Vagina (tissue), 2 donors: ENCODE measurements at regions not wholly inside any gene's neighbourhood (a gene's known extent, or its start where the extent isn't known, plus 50 kb on each side); places are given as distances from the start of the nearest gene placed in this dataset.
"Not testable (repeated sequence)": the region's sequence is repeated elsewhere in the genome, so short reads cannot be mapped to it uniquely, and the experiment has no call there.

Experiments
- DNase-seq, 2 donors: peaks; one replicate each; pipeline ENCODE4 v3.0.0-alpha.2; 2017; ENCODE audit errors: extremely low spot score in 2 of 2
- H3K27ac ChIP-seq: fragments of 200-600 bp; sonication (generic); one replicate; pipeline ENCODE4 v1.5.1; 2019
- H3K27me3 ChIP-seq: fragments of 200-600 bp; sonication (generic); one replicate; pipeline ENCODE4 v1.5.1; 2019
- H3K36me3 ChIP-seq, 2 donors: fragments of 200-600 bp; sonication (generic); one replicate each; pipeline ENCODE4 v1.5.1; 2017 to 2019
- H3K4me1 ChIP-seq: fragments of 200-600 bp; sonication (generic); one replicate; pipeline ENCODE4 v1.5.1; 2019
- H3K4me3 ChIP-seq, 2 donors: fragments of 200-600 bp; sonication (generic); 1 replicate in 1 of 2; 2 replicates in 1 of 2; pipeline ENCODE4 v1.5.1; 2016 to 2019
- H3K9me3 ChIP-seq: fragments of 200-600 bp; sonication (generic); one replicate; pipeline ENCODE4 v1.5.1; 2019
- POLR2A ChIP-seq, 2 donors: fragments of 450-650 bp; IDR thresholded peaks; one replicate each; pipeline ENCODE4 v1.6.1; 2017; ENCODE audit warnings: antibody characterized with exemption in 2 of 2, mild to moderate bottlenecking in 2 of 2, moderate library complexity in 2 of 2
- POLR2AphosphoS5 ChIP-seq, 2 donors: sonication (generic); formaldehyde crosslinking; IDR thresholded peaks; one replicate each; pipeline ENCODE4 v1.9.0; 2017; ENCODE audit warnings: antibody characterized with exemption in 2 of 2, mild to moderate bottlenecking in 2 of 2, low read depth in 1 of 2; ENCODE audit not compliant: insufficient read depth in 1 of 2
- intact Hi-C: fragments of 100-400 bp; cut with DNase I; formaldehyde crosslinking; loops from one replicate; pipeline ENCODE4 v1.15.1; 2023
- TF ChIP-seq, protein P1 (sequence below), 3 experiments: fragments of 450-650 bp in 2 of 3; fragments of 200-600 bp in 1 of 3; sonication (generic) in 1 of 3; IDR thresholded peaks; one replicate each; pipeline ENCODE4 v1.5.1; 2017 to 2019; ENCODE audit warnings: antibody characterized with exemption in 3 of 3, mild to moderate bottlenecking in 2 of 3, moderate library complexity in 2 of 3

DNA sequence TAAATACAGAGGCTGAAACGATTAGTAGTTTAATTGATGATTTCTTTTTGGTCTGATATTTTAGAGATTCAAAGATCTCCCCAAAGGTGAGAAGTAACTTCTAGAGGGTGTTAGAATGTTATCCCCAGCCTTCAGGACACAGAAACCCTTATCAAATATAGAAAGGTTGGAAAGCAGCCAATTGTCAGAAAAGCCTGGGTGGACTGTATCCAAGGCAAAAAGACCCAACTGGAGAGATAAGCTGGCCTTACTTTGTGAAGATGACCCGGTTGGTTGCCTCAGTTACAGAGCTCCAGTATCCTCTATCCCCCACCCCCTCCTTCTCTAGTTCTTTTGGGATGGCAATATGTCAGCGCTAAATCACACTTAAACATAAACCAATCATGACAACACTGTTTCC lies 75.7 kb downstream of the GCNT4 start:
- TF ChIP-seq POLR2A (IDR thresholded peaks at IDR 0.05) (no peak), POLR2AphosphoS5 (IDR thresholded peaks at IDR 0.05; ENCODE audit: insufficient read depth in 1 of 2, low read depth in 1 of 2) (no peak)
- TF ChIP-seq, protein P1, sequence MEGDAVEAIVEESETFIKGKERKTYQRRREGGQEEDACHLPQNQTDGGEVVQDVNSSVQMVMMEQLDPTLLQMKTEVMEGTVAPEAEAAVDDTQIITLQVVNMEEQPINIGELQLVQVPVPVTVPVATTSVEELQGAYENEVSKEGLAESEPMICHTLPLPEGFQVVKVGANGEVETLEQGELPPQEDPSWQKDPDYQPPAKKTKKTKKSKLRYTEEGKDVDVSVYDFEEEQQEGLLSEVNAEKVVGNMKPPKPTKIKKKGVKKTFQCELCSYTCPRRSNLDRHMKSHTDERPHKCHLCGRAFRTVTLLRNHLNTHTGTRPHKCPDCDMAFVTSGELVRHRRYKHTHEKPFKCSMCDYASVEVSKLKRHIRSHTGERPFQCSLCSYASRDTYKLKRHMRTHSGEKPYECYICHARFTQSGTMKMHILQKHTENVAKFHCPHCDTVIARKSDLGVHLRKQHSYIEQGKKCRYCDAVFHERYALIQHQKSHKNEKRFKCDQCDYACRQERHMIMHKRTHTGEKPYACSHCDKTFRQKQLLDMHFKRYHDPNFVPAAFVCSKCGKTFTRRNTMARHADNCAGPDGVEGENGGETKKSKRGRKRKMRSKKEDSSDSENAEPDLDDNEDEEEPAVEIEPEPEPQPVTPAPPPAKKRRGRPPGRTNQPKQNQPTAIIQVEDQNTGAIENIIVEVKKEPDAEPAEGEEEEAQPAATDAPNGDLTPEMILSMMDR (IDR thresholded peaks at IDR 0.05): no peak
- no peaks in the 10 kb centered on the region for H3K36me3 ChIP-seq
- DNase-seq: no peak
- no peaks in the 10 kb centered on the region for H3K9me3 ChIP-seq
- H3K27ac ChIP-seq: no peak overlapping the region
- H3K4me1 ChIP-seq: no peaks in the 10 kb centered on the region
- intact Hi-C loops: no loop called here
- no peak overlapping the region for H3K4me3 ChIP-seq
- no peaks in the 10 kb centered on the region for H3K27me3 ChIP-seq

DNA sequence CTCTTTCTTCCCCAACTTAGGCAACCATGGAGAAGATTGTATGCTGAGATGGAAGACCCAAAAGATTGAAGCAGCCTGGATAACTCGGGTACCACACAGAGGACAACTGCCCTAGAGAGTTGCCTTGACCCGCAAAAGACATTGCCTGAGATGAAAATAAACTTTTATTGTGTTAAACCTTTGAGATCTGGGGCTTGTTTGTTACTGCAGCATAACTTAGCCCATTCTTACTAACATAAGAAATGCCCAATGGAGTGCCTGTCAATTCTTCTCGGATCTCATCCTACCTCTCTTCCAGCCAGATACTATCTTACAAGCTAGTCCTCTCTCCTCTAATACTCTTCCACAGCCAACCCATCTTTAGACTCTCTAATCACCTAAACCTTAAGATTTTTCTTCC lies 76.8 kb downstream of the GCNT4 start:
- no peak overlapping the region for H3K27ac ChIP-seq
- no peak overlapping the region for H3K4me3 ChIP-seq
- TF ChIP-seq POLR2A (IDR thresholded peaks at IDR 0.05): no peak
- TF ChIP-seq, protein P1 (IDR thresholded peaks at IDR 0.05): no peak
- TF ChIP-seq POLR2AphosphoS5 (IDR thresholded peaks at IDR 0.05; ENCODE audit: insufficient read depth in 1 of 2, low read depth in 1 of 2): no peak
- no peaks in the 10 kb centered on the region for H3K9me3 ChIP-seq
- no peaks in the 10 kb centered on the region for H3K36me3 ChIP-seq
- no peaks in the 10 kb centered on the region for H3K4me1 ChIP-seq
- no peaks in the 10 kb centered on the region for H3K27me3 ChIP-seq
- no peak for DNase-seq
- intact Hi-C loops: no loop called here

DNA sequence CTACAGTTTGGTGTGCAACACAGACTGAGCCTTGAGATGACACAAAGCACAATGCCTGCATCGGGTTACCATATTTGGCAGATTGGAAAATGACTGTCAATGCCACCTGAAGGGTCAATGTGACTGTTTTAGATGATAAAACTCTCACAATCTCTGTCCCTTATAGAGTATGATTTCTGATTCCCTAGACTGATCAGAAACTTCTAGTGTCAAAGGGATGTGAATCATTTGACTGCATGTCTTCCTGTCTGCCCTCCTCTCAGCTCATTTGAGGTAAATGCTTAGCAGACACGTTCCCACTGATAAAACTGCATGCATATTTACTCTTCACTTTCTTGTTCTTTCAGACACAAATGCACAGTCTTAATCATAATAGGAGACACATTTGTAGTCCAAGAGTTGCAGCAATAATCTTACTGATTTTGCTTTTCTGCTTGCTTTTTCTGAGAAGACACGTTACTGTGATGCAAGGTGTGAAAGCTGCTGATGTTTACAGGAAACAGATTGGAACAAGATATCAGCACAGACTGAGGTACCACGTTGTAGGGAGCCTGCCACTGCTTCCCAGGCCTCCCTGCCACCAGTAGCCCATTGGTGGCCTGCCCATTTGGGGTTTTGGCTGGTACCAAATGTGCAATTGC lies 77.8 kb downstream of the GCNT4 start:
- intact Hi-C loops: no loop called here
- H3K4me3 ChIP-seq: no peak overlapping the region
- H3K4me1 ChIP-seq: no peaks in the 10 kb centered on the region
- no peaks in the 10 kb centered on the region for H3K27me3 ChIP-seq
- DNase-seq: no peak
- no peak overlapping the region for H3K27ac ChIP-seq
- no peak for TF ChIP-seq POLR2A (IDR thresholded peaks at IDR 0.05)
- no peak for TF ChIP-seq POLR2AphosphoS5 (IDR thresholded peaks at IDR 0.05; ENCODE audit: insufficient read depth in 1 of 2, low read depth in 1 of 2)
- TF ChIP-seq, protein P1 (IDR thresholded peaks at IDR 0.05): no peak
- H3K9me3 ChIP-seq: no peaks in the 10 kb centered on the region
- no peaks in the 10 kb centered on the region for H3K36me3 ChIP-seq

DNA sequence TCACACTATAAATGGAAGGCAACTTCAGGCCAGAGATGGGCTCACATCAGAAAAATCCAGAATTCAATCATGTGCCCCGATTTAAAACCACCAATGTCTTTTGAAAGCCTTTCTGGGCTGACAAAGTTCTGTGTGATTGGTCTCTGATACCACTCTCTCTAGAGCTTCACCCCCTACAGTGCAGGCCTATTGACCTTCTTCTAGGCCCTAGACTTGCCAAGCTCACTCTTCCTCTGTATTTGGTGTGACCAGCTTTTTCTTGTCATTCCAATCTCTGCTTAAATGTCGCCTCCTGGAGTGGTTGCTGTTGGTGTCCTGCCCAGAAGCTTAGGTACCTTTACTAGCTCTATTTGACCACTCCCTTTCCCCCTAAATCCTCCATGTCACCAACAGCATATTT lies 78.7 kb downstream of the GCNT4 start:
- Histone ChIP-seq H3K36me3 (no peaks in the 10 kb centered on the region), H3K9me3 (no peaks in the 10 kb centered on the region), H3K27me3 (no peaks in the 10 kb centered on the region), H3K4me3 (no peak overlapping the region), H3K27ac (no peak overlapping the region), H3K4me1 (no peaks in the 10 kb centered on the region)
- intact Hi-C loops: no loop called here
- DNase-seq: no peak
- TF ChIP-seq POLR2A (IDR thresholded peaks at IDR 0.05): no peak

DNA sequence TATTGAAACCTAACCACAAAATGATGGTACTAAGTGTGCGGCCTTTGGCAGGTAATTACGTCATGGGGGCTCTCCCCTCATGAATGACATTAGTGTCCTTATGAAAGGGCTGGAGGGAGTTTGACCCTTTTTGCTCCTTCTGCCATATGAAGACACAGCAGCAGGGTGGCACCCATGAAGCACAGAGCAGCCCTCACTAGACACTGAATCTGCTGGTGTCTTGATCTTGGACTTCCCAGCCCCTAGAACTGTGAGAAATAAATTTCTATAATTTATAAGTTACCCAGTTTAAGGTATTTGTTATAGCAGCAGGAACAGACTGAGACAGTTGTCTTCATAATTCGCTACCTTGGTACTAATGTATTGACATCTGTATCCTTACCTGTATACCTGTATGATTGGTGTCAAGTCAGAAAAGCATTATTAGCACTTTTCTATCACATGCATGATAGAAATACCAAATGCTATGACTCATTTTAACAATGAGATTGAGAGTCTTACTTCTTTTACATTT lies 80.4 kb downstream of the GCNT4 start:
- no peak for DNase-seq
- H3K4me3 ChIP-seq: no peak overlapping the region
- H3K36me3 ChIP-seq: no peaks in the 10 kb centered on the region
- H3K27ac ChIP-seq: no peak overlapping the region
- H3K27me3 ChIP-seq: no peaks in the 10 kb centered on the region
- intact Hi-C loops: no loop called here
- TF ChIP-seq POLR2A (IDR thresholded peaks at IDR 0.05) (no peak), POLR2AphosphoS5 (IDR thresholded peaks at IDR 0.05; ENCODE audit: insufficient read depth in 1 of 2, low read depth in 1 of 2) (no peak)
- TF ChIP-seq, protein P1 (IDR thresholded peaks at IDR 0.05): no peak
- no peaks in the 10 kb centered on the region for H3K9me3 ChIP-seq
- H3K4me1 ChIP-seq: no peaks in the 10 kb centered on the region

DNA sequence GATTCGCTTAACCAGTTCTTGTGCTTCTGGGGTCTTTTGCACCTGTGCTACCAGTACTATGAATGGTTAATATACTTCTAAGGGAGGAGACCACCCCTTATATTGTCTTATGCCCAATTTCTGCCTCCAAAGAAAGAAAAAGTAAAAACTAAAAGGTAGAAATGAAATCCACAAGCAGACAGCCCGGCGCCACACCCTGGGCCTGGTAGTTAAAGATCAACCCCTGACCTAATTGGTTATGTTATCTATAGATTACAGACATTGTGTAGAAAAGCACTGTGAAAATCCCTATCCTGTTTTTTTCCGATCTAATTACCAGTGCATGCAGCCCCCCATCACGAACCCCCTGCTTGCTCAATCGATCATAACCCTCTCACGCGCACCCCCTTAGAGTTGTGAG lies 81.5 kb downstream of the GCNT4 start:
- H3K9me3 ChIP-seq, H3K27ac ChIP-seq, H3K4me3 ChIP-seq, H3K4me1 ChIP-seq, H3K27me3 ChIP-seq, intact Hi-C loops, H3K36me3 ChIP-seq, DNase-seq: not testable (repeated sequence)
